HG03457 (cell line): ENCODE measurements at regions not wholly inside any gene's neighbourhood (a gene's known extent, or its start where the extent isn't known, plus 50 kb on each side); places are given as distances from the start of the nearest gene placed in this dataset.

ENCODE experiments used
- ATAC-seq: cut with Tn5 transposase; IDR thresholded peaks from one replicate; pipeline ENCODE4 v1.9.1; 2021; ENCODE audit warnings: moderate number of reproducible peaks; ENCODE audit not compliant: unreplicated experiment

- ATAC-seq, result no peak
Observed at GRCh38 chr2:133927894-133928293, 326.0 kb upstream of the MGAT5 start.

- no peak for ATAC-seq
Observed at GRCh38 chr2:133936096-133936495, 317.8 kb upstream of the MGAT5 start.

- no peak for ATAC-seq
Observed at GRCh38 chr2:133936601-133937000, 317.3 kb upstream of the MGAT5 start.

- ATAC-seq, result no peak
Observed at GRCh38 chr2:133937669-133938068, 316.2 kb upstream of the MGAT5 start.

- no peak for ATAC-seq
Observed at GRCh38 chr2:133940134-133940533, 313.7 kb upstream of the MGAT5 start.

- no peak for ATAC-seq
Observed at GRCh38 chr2:133941666-133942065, 312.2 kb upstream of the MGAT5 start.

- ATAC-seq, result no peak
Observed at GRCh38 chr2:133942398-133942797, 311.5 kb upstream of the MGAT5 start.

GRCh38 chr2:133943108-133943507 is 310.8 kb upstream of the MGAT5 start:
- ATAC-seq, result no peak

GRCh38 chr2:133945089-133945488 is 308.8 kb upstream of the MGAT5 start:
- ATAC-seq, result no peak

GRCh38 chr2:133947057-133947456 is 306.8 kb upstream of the MGAT5 start:
- ATAC-seq, result no peak

GRCh38 chr2:133948610-133949290 is 305.1 kb upstream of the MGAT5 start:
- no peak for ATAC-seq

- ATAC-seq, result no peak
Observed at GRCh38 chr2:133949595-133949994, 304.3 kb upstream of the MGAT5 start.

- no peak for ATAC-seq
Observed at GRCh38 chr2:133951209-133951608, 302.7 kb upstream of the MGAT5 start.

- peak; percentile 58 for ATAC-seq
Observed at GRCh38 chr2:133952420-133952819, 301.5 kb upstream of the MGAT5 start.

GRCh38 chr2:133952896-133953295 is 301.0 kb upstream of the MGAT5 start:
- ATAC-seq, result no peak

GRCh38 chr2:133953524-133953923 is 300.3 kb upstream of the MGAT5 start:
- peak; percentile 53 for ATAC-seq

- no peak for ATAC-seq
Observed at GRCh38 chr2:133954636-133955035, 299.2 kb upstream of the MGAT5 start.

- no peak for ATAC-seq
Observed at GRCh38 chr2:133955169-133955568, 298.7 kb upstream of the MGAT5 start.

- ATAC-seq, result no peak
Observed at GRCh38 chr2:133956434-133956935, 297.4 kb upstream of the MGAT5 start.

GRCh38 chr2:133957724-133958480 is 296.0 kb upstream of the MGAT5 start:
- no peak for ATAC-seq

- no peak for ATAC-seq
Observed at GRCh38 chr2:133959066-133959465, 294.8 kb upstream of the MGAT5 start.

- no peak for ATAC-seq
Observed at GRCh38 chr2:133966720-133967304, 287.1 kb upstream of the MGAT5 start.
